ENCODE measurements at regions not wholly inside any gene's neighbourhood (a gene's known extent, or its start where the extent isn't known, plus 50 kb on each side); places are given as distances from the start of the nearest gene placed in this dataset.

GRCh38 chr19:28920269-28921066, 292.5 kb downstream of the UQCRFS1 start:
- no peak for DNase-seq

- DNase-seq = no peak
Observed at GRCh38 chr19:28917621-28918020, 295.3 kb downstream of the UQCRFS1 start.

GRCh38 chr19:28915737-28916460, 297.1 kb downstream of the UQCRFS1 start:
- DNase-seq = no peak

GRCh38 chr19:28915202-28915601, 297.7 kb downstream of the UQCRFS1 start:
- DNase-seq = no peak

- no peak for DNase-seq
Observed at GRCh38 chr19:28914173-28914572, 298.8 kb downstream of the UQCRFS1 start.

- no peak for DNase-seq
Observed at GRCh38 chr19:28913626-28914025, 299.3 kb downstream of the UQCRFS1 start.

- DNase-seq = no peak
Observed at GRCh38 chr19:28908941-28909340, 304.0 kb downstream of the UQCRFS1 start.

- no peak for DNase-seq
Observed at GRCh38 chr19:28907534-28907933, 305.4 kb downstream of the UQCRFS1 start.

GRCh38 chr19:28905996-28906395, 307.0 kb downstream of the UQCRFS1 start:
- no peak for DNase-seq

- no peak for DNase-seq
Observed at GRCh38 chr19:28899703-28900102, 313.2 kb downstream of the UQCRFS1 start.

GRCh38 chr19:28898249-28898648, 314.7 kb downstream of the UQCRFS1 start:
- DNase-seq = no peak

- DNase-seq = no peak
Observed at GRCh38 chr19:28889941-28890670, 322.8 kb downstream of the UQCRFS1 start.

GRCh38 chr19:28887920-28888618, 324.9 kb downstream of the UQCRFS1 start:
- no peak for DNase-seq

- DNase-seq = no peak
Observed at GRCh38 chr19:28886708-28887107, 326.2 kb downstream of the UQCRFS1 start.

GRCh38 chr19:28885965-28886364, 327.0 kb downstream of the UQCRFS1 start:
- no peak for DNase-seq

- no peak for DNase-seq
Observed at GRCh38 chr19:28884786-28885476, 328.0 kb downstream of the UQCRFS1 start.

- DNase-seq = no peak
Observed at GRCh38 chr19:28883241-28883693, 329.7 kb downstream of the UQCRFS1 start.

- DNase-seq = no peak
Observed at GRCh38 chr19:28882818-28883217, 330.1 kb downstream of the UQCRFS1 start.

- DNase-seq = no peak
Observed at GRCh38 chr19:28881616-28882015, 331.3 kb downstream of the UQCRFS1 start.

GRCh38 chr19:28880735-28881401, 332.1 kb downstream of the UQCRFS1 start:
- no peak for DNase-seq

GRCh38 chr19:28878862-28879566, 333.9 kb downstream of the UQCRFS1 start:
- peak; percentile 14 for DNase-seq
